Lung (tissue), 11 donors: ENCODE measurements at regions not wholly inside any gene's neighbourhood (a gene's known extent, or its start where the extent isn't known, plus 50 kb on each side); places are given as distances from the start of the nearest gene placed in this dataset.
A peak's percentile ranks its signal among the peaks of the same experiment; 100 is the strongest.

Experiments
- ATAC-seq: fragments of 200-7000 bp; cut with Tn5 transposase; one replicate; pipeline ENCODE4 v1.9.1; 2020; ENCODE audit warnings: moderate number of reproducible peaks; ENCODE audit not compliant: insufficient read depth, low FRiP score
- DNase-seq, 3 donors: peaks; one replicate each; pipeline ENCODE4 v3.0.0-alpha.2; 2013 to 2017
- H3K27ac ChIP-seq, 2 donors: one replicate each; pipeline ENCODE4 v1.5.1; 2013; ENCODE audit warnings: mild to moderate bottlenecking in 2 of 2, moderate library complexity in 2 of 2, control low read depth in 1 of 2, inconsistent platforms in 1 of 2, low read depth in 1 of 2, low read length in 1 of 2
- H3K27me3 ChIP-seq, 3 donors: one replicate each; pipeline ENCODE4 v1.5.1; 2013; ENCODE audit warnings: low read length in 2 of 3; ENCODE audit not compliant: control insufficient read depth in 3 of 3, insufficient read depth in 3 of 3
- H3K36me3 ChIP-seq, 4 donors: one replicate each; pipeline ENCODE4 v1.5.1; 2013; ENCODE audit warnings: low read length in 4 of 4, mild to moderate bottlenecking in 1 of 4, moderate library complexity in 1 of 4; ENCODE audit not compliant: control insufficient read depth in 4 of 4, insufficient read depth in 4 of 4
- H3K4me1 ChIP-seq, 5 donors: one replicate each; pipeline ENCODE4 v1.5.1; 2013; ENCODE audit warnings: low read length in 5 of 5, mild to moderate bottlenecking in 2 of 5, moderate library complexity in 1 of 5; ENCODE audit not compliant: control insufficient read depth in 5 of 5, insufficient read depth in 5 of 5
- H3K4me3 ChIP-seq: one replicate; pipeline ENCODE4 v1.5.1; 2013; ENCODE audit warnings: mild to moderate bottlenecking, control low read depth, moderate library complexity
- H3K9ac ChIP-seq, 2 donors: one replicate each; pipeline ENCODE4 v1.5.1; 2013; ENCODE audit warnings: low read length in 2 of 2, control low read depth in 1 of 2; ENCODE audit not compliant: insufficient read depth in 1 of 2
- H3K9me3 ChIP-seq, 4 donors: one replicate each; pipeline ENCODE4 v1.5.1; 2013; ENCODE audit warnings: low read length in 3 of 4, mild to moderate bottlenecking in 1 of 4, moderate library complexity in 1 of 4; ENCODE audit not compliant: control insufficient read depth in 4 of 4, insufficient read depth in 3 of 4
- WGBS, 2 donors: extraction: QIAGEN DNeasy Blood & Tissue Kit; methylation state at CpG; one replicate each; pipeline ENCODE4 v1.1.7; 2013; 5-methylcytosine and 5-hydroxymethylcytosine counted together
- TF ChIP-seq, protein P1 (sequence below): IDR thresholded peaks from 2 replicates; pipeline ENCODE4 v1.5.1; 2012; ENCODE audit warnings: mild to moderate bottlenecking; ENCODE audit errors: control extremely low read depth, extremely low read depth
- donor health status: control.
- donor health status: control.
- donor health status: Bipolar disorder and iron deficiency.
- donor health status: healthy.
- donor health status: DM: yes; HTN: yes; CAD: no.

- H3K9me3 ChIP-seq = no peaks in the 10 kb centered on the region
- H3K9ac ChIP-seq = no peak overlapping the region
- H3K27me3 ChIP-seq = no peaks in the 10 kb centered on the region
- WGBS, 2 donors = 90 to 93% methylated on average over 3 of the region's 3 CpGs
- H3K4me1 ChIP-seq = peaks cover 0 to 24% (median 16%) of the 10 kb centered on the region in 5 donors
- no peak overlapping the region for H3K27ac ChIP-seq
- H3K4me3 ChIP-seq = no peak overlapping the region
- ATAC-seq = no peak
- no peak for DNase-seq
- TF ChIP-seq, protein P1, sequence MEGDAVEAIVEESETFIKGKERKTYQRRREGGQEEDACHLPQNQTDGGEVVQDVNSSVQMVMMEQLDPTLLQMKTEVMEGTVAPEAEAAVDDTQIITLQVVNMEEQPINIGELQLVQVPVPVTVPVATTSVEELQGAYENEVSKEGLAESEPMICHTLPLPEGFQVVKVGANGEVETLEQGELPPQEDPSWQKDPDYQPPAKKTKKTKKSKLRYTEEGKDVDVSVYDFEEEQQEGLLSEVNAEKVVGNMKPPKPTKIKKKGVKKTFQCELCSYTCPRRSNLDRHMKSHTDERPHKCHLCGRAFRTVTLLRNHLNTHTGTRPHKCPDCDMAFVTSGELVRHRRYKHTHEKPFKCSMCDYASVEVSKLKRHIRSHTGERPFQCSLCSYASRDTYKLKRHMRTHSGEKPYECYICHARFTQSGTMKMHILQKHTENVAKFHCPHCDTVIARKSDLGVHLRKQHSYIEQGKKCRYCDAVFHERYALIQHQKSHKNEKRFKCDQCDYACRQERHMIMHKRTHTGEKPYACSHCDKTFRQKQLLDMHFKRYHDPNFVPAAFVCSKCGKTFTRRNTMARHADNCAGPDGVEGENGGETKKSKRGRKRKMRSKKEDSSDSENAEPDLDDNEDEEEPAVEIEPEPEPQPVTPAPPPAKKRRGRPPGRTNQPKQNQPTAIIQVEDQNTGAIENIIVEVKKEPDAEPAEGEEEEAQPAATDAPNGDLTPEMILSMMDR = no peak
- no peaks in the 10 kb centered on the region for H3K36me3 ChIP-seq
These were observed 77.9 kb upstream of the ATP10B start for GRCh38 chr5:160929906-160930305.

DNA sequence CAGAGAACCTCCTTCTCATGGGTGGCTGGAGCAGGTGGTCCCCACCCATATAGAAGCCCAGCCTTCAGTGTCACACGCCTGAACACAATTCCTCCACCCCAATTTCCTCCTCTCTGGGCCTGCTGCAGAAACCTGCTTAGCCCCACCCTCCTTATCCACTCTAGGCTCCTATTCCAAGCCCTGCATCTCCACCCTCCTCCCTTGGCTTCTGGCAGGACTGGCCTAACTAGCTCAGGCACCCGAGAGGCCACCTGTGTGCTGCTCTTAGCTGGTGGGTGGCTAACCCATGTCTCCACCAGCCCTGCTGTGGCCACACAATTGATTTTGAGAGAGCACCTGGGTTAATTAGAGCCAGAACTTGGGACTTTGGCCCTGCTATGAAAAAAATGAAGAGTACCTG is 77.3 kb upstream of the ATP10B start:
- peak; percentile 31 for ATAC-seq
- peak in 1 of 3 donors; percentile 32 for DNase-seq

GRCh38 chr5:160926428-160926827 is 74.4 kb upstream of the ATP10B start:
- DNase-seq (peak; percentile 50 to 84 (median 60)), ATAC-seq (peak; percentile 41)
- H3K36me3 ChIP-seq = no peaks in the 10 kb centered on the region
- H3K27me3 ChIP-seq = no peaks in the 10 kb centered on the region
- no peak overlapping the region for H3K4me3 ChIP-seq
- peaks cover 0 to 35% (median 16%) of the 10 kb centered on the region in 5 donors for H3K4me1 ChIP-seq
- H3K9me3 ChIP-seq = no peaks in the 10 kb centered on the region
- H3K27ac ChIP-seq = no peak overlapping the region
- 12 to 20% methylated on average over 6 of the region's 6 CpGs for whole genome bisulfite sequencing, 2 donors
- no peak overlapping the region for H3K9ac ChIP-seq
- TF ChIP-seq, protein P1 = no peak

More for the DNA sequence above, 77.3 kb upstream of the ATP10B start:
- H3K9me3 ChIP-seq = no peaks in the 10 kb centered on the region
- no peaks in the 10 kb centered on the region for H3K27me3 ChIP-seq
- TF ChIP-seq, protein P1 = no peak
- no peak overlapping the region for H3K4me3 ChIP-seq
- no peak overlapping the region for H3K27ac ChIP-seq
- 66 to 82% methylated on average over 2 of the region's 2 CpGs for WGBS, 2 donors
- H3K36me3 ChIP-seq = no peaks in the 10 kb centered on the region
- no peak overlapping the region for H3K9ac ChIP-seq
- peaks cover 0 to 24% (median 16%) of the 10 kb centered on the region in 5 donors for H3K4me1 ChIP-seq

- H3K9ac ChIP-seq = no peak overlapping the region
- no peak for ATAC-seq
- 67 to 69% methylated on average over 6 of the region's 6 CpGs for WGBS, 2 donors
- no peaks in the 10 kb centered on the region for H3K36me3 ChIP-seq
- peaks cover 0 to 45% (median 16%) of the 10 kb centered on the region in 5 donors for H3K4me1 ChIP-seq
- TF ChIP-seq, protein P1 = no peak
- no peak for DNase-seq
- no peak overlapping the region for H3K27ac ChIP-seq
- no peaks in the 10 kb centered on the region for H3K9me3 ChIP-seq
- H3K27me3 ChIP-seq = no peaks in the 10 kb centered on the region
- no peak overlapping the region for H3K4me3 ChIP-seq
These were observed 73.3 kb upstream of the ATP10B start for GRCh38 chr5:160925281-160925680.
